HG03135 (cell line): ENCODE measurements at regions not wholly inside any gene's neighbourhood (a gene's known extent, or its start where the extent isn't known, plus 50 kb on each side); places are given as distances from the start of the nearest gene placed in this dataset.
"Not testable (repeated sequence)": the region's sequence is repeated elsewhere in the genome, so short reads cannot be mapped to it uniquely, and the experiment has no call there.

Experiments used
- ATAC-seq: cut with Tn5 transposase; IDR thresholded peaks from one replicate; pipeline ENCODE4 v1.9.1; 2021; ENCODE audit warnings: mild to moderate bottlenecking, moderate library complexity; ENCODE audit not compliant: unreplicated experiment

- ATAC-seq, result no peak
Measured at GRCh38 chr3:181279239-181279565, 289.7 kb upstream of the DNAJC19 start.

GRCh38 chr3:181278468-181279238 is 289.1 kb upstream of the DNAJC19 start:
- no peak for ATAC-seq

GRCh38 chr3:181276358-181276896 is 286.9 kb upstream of the DNAJC19 start:
- no peak for ATAC-seq

GRCh38 chr3:181274025-181274424 is 284.5 kb upstream of the DNAJC19 start:
- ATAC-seq, result no peak

- no peak for ATAC-seq
Measured at GRCh38 chr3:181267312-181267711, 277.8 kb upstream of the DNAJC19 start.

- peak; percentile 80 for ATAC-seq
Measured at GRCh38 chr3:181265750-181266333, 276.3 kb upstream of the DNAJC19 start.

GRCh38 chr3:181264486-181264885 is 274.9 kb upstream of the DNAJC19 start:
- ATAC-seq, result no peak

GRCh38 chr3:181253796-181254195 is 264.3 kb upstream of the DNAJC19 start:
- no peak for ATAC-seq

- no peak for ATAC-seq
Measured at GRCh38 chr3:181252631-181253030, 263.1 kb upstream of the DNAJC19 start.

- no peak for ATAC-seq
Measured at GRCh38 chr3:181250714-181251113, 261.2 kb upstream of the DNAJC19 start.

GRCh38 chr3:181239441-181239840 is 249.9 kb upstream of the DNAJC19 start:
- ATAC-seq, result no peak

- no peak for ATAC-seq
Measured at GRCh38 chr3:181230258-181230657, 240.7 kb upstream of the DNAJC19 start.

GRCh38 chr3:181213347-181213746 is 223.8 kb upstream of the DNAJC19 start:
- no peak for ATAC-seq

- ATAC-seq, result no peak
Measured at GRCh38 chr3:181212271-181212670, 222.7 kb upstream of the DNAJC19 start.

GRCh38 chr3:181210275-181210674 is 220.7 kb upstream of the DNAJC19 start:
- no peak for ATAC-seq

- no peak for ATAC-seq
Measured at GRCh38 chr3:181189556-181189955, 200.0 kb upstream of the DNAJC19 start.

GRCh38 chr3:181183764-181184163 is 194.2 kb upstream of the DNAJC19 start:
- ATAC-seq, result no peak

GRCh38 chr3:181183057-181183456 is 193.5 kb upstream of the DNAJC19 start:
- not testable (repeated sequence) for ATAC-seq

- ATAC-seq, result no peak
Measured at GRCh38 chr3:181178991-181179390, 189.5 kb upstream of the DNAJC19 start.

- ATAC-seq, result no peak
Measured at GRCh38 chr3:181176601-181177000, 187.1 kb upstream of the DNAJC19 start.

- no peak for ATAC-seq
Measured at GRCh38 chr3:181174676-181175233, 185.2 kb upstream of the DNAJC19 start.

GRCh38 chr3:181174022-181174421 is 184.5 kb upstream of the DNAJC19 start:
- ATAC-seq, result no peak
